ENCODE measurements at regions not wholly inside any gene's neighbourhood (a gene's known extent, or its start where the extent isn't known, plus 50 kb on each side); places are given as distances from the start of the nearest gene placed in this dataset.
"Not testable (repeated sequence)": the region's sequence is repeated elsewhere in the genome, so short reads cannot be mapped to it uniquely, and the experiment has no call there.

DNA sequence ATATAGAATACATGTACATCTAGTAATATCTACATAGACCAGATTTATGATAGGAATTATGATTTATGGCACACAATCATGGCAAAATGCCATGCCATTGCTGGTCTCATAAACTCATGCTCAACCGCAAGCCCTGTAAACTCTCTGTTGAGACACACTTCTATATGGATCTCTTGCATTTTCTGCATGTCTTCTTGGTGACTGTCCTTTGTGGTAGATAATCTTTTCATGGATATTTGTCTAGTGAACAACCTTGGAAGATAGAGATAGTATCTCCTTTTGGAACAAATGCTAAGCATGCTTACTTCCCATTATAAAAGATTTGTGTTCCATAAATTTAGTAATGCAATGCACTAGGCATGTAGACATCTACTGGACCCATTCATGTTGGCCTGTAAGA is 328.0 kb downstream of the NAF1 start:
- DNase-seq = no peak

DNA sequence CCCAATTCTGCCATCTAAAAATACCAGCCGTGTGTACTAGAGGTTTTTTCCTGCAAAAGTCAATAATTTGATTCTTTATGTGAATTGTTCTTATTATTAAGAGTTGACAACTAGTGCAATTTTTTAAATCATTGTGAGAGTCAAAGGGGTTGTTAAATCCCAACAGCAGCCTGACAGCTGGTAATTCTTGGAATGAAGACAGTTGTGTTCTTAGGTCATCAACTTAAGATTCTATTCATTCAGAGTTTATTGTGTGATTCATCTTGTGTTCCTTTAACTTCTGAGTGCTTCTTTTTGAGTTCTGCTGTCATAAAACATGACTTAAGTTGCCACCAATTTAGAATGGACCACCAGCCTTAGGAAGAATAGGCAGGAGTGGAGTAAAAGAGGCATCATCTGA is 329.0 kb downstream of the NAF1 start:
- no peak for DNase-seq

DNA sequence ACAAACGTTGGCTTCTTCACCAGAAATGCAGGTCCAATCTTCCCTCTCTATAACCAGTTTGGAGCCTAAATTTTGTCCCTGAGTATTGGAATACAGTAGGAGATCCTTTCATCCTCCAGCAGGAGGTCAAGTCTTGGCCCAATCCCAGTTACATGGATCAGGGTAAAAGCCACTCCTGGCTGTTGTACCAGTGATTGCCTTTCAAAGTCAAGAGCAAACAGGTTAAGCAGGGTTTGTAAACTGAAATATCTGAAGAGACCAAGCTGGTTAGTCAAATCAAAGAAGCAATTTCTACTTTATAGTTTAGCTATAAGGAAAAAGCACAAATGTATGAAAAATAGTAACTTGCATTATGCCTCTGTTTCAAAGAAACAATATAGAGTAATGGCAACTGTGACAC is 329.4 kb downstream of the NAF1 start:
- DNase-seq = no peak

GRCh38 chr4:162836773-162837172 is 329.9 kb downstream of the NAF1 start:
- DNase-seq = no peak

DNA sequence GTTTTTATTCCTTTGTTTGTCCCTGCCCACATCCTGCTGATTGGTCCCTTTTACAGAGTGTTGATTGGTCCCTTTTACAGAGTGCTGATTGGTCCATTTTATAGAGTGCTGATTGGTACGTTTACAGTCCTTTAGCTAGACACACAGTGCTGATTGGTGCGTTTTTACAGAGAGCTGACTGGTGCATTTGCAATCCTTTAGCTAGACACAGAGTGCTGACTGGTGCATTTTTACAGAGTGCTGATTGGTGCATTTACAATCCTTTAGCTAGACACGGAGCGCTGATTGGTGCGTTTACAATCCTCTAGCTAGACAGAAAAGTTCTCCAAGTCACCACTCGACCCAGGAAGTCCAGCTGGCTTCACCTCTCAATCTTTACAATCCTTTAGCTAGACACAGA is 330.4 kb downstream of the NAF1 start:
- not testable (repeated sequence) for DNase-seq

DNA sequence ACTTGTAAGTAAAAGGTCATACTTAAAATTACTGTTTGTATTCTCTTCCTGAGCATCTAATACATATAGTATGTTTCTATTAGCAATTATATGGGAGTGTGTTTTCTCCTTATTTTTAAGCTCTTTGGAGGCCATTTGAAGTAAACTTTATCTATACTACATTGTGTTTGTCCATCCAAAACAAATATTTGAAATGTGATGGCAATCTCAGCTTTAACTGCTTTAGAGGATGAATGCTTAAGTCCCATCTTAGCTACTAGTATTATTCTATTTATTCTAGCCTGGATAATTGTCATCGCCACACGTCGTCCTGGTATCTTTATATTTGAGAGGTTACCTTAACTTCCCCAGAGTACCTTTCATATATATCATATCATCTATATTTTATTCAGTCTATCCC is 335.8 kb downstream of the NAF1 start:
- DNase-seq = no peak

GRCh38 chr4:162817374-162817773 is 349.3 kb downstream of the NAF1 start:
- DNase-seq = not testable (repeated sequence)

DNA sequence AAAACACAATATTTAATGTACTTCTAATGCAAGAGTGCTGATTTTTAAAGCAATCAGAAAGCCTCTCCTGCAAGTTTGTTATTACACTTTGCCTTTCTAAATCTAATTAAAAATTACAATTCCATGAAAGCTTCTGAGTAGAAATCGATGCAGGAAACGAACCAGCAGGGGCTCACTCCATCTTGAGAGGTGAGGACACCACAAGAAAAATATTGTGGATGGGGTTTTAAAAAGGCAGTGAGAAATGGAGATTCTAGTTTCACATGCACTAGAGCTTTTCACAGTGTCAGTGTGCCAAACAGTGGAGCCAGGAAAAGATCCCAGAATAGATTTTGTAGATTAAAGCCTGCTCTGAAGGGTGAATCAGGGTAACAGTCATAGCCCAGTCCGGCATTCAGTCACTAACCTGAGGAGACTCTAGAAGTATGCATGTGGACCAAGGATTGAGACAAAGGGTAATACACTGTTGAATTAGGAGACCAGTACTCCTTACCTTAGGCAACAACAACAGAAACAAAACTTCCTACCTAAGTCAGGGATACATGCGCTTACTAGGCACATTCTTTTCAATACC is 362.3 kb downstream of the NAF1 start:
- DNase-seq = no peak

DNA sequence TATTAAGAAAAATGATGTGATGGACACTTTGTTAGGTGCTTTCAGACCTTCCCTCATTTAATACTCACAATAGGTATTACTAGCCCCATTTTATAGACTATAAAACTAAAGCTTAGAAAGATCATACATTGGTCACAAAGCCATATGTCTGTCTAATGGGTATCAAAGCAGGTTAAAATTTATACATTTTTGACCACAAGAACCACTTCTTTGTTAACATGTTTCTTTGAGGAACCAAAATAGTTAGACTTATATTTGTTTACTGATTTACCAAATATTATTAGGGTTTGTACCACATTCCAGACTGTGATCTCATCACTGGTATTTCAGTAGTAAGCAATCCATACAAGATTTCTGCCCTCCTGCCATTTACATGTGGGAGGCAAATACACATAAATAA is 363.3 kb downstream of the NAF1 start:
- DNase-seq = no peak

GRCh38 chr4:162797108-162797507 is 369.6 kb downstream of the NAF1 start:
- no peak for DNase-seq

DNA sequence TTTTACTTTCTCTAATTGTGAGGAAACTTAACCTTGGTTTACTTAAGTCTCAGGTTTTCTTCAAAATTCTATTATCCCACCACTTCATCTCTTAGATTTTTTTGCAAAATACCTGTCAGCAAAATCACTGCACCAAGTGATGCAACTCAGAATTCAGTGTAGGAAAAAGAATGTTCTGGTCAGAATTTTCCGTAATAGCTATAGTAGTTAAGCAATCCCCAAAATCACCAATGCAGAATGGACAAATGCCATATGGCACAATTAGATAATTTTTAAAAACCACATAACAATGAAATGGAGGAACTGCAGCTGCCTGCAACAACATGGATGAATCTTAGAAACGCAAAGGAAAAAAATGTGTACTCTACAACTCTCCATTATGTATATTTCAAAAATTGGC is 373.1 kb downstream of the NAF1 start:
- DNase-seq = no peak

DNA sequence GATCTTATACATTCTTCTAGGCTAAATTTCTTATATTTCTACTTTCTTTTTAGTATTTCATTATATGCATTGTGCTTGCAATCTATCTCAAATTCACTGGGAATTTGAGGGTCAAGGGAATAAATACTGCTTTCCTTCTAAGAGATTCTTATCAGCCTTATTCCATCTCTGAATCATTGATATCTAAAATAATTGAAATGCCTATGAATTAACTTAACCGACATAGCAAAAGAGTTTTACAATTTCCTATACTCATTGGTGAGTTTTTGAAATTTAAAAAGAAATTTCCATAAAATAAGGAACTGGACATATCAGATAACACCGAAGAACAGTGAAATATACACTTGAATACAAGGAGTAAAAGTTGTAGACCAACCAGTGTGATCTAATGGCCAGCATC is 373.7 kb downstream of the NAF1 start:
- no peak for DNase-seq

DNA sequence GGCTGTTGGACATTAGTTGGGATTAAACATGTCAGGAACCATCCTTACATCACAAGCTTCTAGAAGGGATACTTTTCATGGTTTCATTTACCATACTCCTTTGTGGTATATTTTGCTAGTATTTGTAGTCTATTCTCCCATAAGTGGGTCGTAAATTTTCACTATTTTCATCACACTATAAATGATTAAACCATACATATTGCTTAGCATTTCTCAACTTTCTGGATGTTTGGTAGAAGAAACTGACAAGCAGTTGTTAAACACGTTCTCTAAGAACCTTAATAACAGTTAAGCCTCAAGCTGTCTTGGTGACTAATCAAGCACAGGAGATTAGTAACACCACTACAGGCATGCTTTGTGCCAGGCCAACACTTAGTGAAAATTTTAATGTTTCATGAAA is 375.5 kb downstream of the NAF1 start:
- no peak for DNase-seq

- no peak for DNase-seq
Observed at GRCh38 chr4:162787120-162787519, 379.6 kb downstream of the NAF1 start.

DNA sequence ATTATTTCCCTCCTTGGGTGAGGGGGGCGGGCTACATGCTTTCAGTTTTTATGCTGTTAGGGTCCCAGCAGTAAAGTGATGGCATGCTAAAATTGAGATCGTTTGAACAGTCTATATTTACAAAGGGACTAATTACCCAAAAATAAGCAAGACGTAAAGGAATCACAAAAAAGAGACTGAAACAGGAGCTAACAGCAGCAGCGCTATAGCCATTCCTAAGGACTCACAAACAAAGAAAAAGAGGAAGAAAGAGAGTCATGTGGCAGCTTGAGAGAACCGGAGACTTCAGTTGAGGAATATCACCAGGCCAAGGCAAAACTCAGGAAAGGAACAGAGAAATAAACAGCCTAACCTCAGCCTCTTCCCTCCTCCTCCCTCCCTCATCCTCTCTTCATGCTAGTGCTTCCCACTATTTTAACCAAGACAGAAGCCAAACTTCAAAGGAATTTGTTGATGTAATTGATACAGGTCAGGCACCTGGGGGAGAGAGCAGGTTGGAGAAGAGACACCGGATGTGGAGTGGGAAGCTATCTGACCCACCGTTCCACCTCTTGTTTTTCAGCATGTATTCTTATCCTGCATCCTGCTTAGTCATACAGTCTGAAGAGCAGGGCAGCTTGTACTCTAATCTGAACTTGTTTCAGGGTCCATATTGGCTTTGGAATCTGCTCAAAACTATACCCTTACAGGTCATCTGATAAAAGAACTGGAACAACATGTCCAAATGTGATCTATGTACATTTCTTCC is 383.7 kb downstream of the NAF1 start:
- no peak for DNase-seq

DNA sequence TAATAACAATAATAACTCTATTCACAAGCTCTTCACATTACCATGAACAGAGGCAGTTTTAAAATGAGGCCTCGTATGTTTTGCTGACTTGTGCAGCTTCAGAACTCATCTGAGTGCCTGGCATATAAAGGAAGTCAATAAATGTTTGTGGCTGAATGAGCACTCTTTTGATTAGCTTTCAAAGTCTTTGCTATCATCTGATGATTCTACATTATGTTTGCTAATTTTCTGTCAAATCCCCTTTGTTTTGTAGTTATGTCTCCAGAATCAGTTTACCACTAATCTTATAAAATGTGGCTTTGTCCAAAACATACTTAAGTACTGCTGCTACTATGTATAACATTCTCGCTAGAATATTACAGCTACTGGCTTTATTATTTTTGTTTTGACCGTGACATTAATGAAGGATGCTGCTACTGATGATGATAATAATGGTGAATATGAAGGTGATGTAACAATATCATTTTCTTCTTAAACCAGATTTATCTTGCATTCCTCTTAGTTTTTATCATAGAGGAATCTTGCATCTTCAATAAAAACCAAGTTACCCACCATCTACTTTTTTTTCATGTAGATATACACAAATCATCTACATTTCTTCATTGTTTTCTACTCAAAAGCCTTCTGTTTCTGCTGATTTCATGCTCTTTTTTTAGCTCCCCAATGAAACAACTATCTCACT is 384.5 kb downstream of the NAF1 start:
- no peak for DNase-seq

DNA sequence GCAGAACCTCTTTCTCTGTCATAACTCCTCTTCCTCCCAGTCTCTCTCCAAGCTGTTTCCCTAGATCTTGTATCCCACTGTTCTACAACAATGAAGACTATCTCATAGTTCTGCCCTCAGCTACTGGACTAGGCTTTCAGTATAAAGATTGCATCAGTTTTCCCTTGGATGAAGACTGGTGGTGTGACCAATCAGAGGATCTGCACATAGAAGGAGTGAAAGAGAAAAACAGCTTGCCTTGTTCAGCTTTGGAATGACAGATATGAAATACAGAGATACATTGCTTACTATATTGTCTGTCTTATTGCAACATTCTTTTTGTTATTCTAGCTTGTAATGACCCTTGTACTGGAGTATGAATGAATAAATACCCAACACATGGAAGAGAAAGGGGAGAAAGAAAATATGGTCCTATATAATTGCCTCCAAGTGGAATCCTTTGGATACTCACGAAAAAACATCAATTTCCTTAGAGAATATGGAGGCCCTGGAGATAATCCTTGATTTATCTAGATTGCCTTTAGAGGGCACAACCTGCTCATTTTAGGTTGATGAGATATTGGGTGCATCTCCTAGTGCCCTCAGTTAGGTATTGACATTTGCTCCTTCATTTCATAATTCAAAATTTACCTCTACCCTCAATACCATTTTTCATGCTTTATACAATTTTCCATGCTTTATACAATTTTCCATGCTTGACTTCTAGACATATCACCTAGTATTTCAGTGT is 395.8 kb downstream of the NAF1 start:
- DNase-seq = no peak

- no peak for DNase-seq
Observed at GRCh38 chr4:162767083-162767482, 399.6 kb downstream of the NAF1 start.

- no peak for DNase-seq
Observed at GRCh38 chr4:162761965-162762364, 404.7 kb downstream of the NAF1 start.

GRCh38 chr4:162740228-162740627 is 426.5 kb downstream of the NAF1 start:
- DNase-seq = not testable (repeated sequence)

DNA sequence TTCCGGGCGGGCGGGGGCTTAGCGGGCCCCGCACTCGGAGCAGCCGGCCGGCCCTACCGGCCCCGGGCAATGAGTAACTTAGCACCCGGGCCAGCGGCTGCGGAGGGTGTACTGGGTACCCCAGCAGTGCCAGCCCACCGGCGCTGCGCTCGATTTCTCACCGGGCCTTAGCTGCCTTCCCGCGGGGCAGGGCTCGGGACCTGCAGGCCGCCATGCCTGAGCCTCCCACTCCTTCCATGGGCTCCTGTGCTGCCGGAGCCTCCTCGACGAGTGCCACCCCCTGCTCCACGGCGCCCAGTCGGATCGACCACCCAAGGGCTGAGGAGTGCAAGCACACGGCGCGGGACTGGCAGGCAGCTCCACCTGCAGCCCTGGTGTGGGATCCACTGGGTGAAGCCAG is 427.1 kb downstream of the NAF1 start:
- DNase-seq = not testable (repeated sequence)

- DNase-seq = no peak
Observed at GRCh38 chr4:162732876-162733275, 433.8 kb downstream of the NAF1 start.

- no peak for DNase-seq
Observed at GRCh38 chr4:162727766-162728165, 438.9 kb downstream of the NAF1 start.

DNA sequence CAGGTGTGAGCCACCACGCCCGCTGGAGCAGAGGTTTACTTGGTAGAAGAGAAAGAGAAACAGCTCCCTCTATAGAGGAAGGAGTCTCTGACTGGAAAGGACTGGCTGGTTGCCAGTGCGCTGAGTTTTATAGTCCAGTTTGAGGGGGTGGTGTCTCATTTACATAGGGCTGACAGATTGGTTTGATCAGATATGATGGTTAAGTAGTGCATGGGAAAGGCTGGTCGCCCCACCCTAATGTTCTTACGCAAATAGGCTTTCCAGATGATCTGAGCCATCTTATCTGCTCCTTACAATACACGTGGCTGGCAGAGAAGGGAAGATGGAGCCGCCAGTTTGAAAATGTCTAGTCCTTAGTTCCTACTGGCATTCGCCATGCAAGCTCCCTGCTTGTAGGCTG is 439.5 kb downstream of the NAF1 start:
- DNase-seq = no peak

Data from NCI-H526 treated with DMSO at 0.1 percent for 48 hours (cell line).